ENCODE measurements at regions not wholly inside any gene's neighbourhood (a gene's known extent, or its start where the extent isn't known, plus 50 kb on each side); places are given as distances from the start of the nearest gene placed in this dataset.

DNA sequence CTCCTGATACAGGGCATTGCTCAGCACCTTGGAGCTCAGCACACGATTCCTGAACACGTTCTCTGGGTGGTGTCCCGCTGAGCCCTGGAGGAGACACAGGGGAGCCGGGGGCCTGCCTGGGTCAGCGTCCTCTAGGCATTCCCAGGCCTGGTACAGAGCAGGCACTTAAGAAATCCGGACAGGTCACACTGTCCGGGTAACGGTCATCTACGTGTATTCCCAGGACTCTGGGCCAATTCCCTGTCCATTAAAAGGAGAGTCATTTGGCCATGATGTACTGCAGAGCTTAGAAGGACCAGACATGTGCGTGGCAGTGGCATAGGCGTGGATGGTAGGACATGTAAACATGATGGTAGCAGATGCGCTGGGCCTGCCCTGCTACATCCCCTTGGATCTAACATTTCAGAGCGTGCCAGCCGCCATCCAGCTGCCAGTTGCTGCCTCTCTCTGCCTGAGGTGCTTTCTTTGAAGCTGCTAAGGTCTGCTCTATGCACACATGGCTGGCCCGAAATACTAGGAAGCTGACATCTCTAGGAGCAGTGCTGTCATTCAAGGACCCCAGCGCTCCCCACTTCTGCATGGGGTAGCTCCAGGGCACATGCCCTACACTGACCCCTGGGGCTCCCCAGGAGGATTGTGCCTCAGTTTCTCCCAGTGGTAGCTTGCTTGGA, 273.1 kb upstream of the RTL1 start:
- TF ChIP-seq, protein P1, sequence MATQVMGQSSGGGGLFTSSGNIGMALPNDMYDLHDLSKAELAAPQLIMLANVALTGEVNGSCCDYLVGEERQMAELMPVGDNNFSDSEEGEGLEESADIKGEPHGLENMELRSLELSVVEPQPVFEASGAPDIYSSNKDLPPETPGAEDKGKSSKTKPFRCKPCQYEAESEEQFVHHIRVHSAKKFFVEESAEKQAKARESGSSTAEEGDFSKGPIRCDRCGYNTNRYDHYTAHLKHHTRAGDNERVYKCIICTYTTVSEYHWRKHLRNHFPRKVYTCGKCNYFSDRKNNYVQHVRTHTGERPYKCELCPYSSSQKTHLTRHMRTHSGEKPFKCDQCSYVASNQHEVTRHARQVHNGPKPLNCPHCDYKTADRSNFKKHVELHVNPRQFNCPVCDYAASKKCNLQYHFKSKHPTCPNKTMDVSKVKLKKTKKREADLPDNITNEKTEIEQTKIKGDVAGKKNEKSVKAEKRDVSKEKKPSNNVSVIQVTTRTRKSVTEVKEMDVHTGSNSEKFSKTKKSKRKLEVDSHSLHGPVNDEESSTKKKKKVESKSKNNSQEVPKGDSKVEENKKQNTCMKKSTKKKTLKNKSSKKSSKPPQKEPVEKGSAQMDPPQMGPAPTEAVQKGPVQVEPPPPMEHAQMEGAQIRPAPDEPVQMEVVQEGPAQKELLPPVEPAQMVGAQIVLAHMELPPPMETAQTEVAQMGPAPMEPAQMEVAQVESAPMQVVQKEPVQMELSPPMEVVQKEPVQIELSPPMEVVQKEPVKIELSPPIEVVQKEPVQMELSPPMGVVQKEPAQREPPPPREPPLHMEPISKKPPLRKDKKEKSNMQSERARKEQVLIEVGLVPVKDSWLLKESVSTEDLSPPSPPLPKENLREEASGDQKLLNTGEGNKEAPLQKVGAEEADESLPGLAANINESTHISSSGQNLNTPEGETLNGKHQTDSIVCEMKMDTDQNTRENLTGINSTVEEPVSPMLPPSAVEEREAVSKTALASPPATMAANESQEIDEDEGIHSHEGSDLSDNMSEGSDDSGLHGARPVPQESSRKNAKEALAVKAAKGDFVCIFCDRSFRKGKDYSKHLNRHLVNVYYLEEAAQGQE (IDR thresholded peaks at IDR 0.05; ENCODE audit: insufficient read depth in 1 of 2, low read depth in 2 of 2, low read length in 2 of 2) = no peak
- TF ChIP-seq POLR2AphosphoS5 (IDR thresholded peaks at IDR 0.05; ENCODE audit: low read depth, low read length) (no peak), TAF1 (IDR thresholded peaks at IDR 0.05; ENCODE audit: borderline replicate concordance, insufficient read depth, low read length) (no peak), FOXP2 (optimal IDR thresholded peaks at IDR 0.05; ENCODE audit: borderline replicate concordance, extremely low read depth, extremely low read length, insufficient read depth) (no peak)

Data from PFSK-1 (cell line).